Erythroblast (primary cell): ENCODE measurements at regions not wholly inside any gene's neighbourhood (a gene's known extent, or its start where the extent isn't known, plus 50 kb on each side); places are given as distances from the start of the nearest gene placed in this dataset.

Experiments used
- GATA1 ChIP-seq: IDR thresholded peaks from 2 replicates; pipeline ENCODE4 v1.6.1; 2011; ENCODE audit warnings: low read depth, mild to moderate bottlenecking, control low read depth, low read length, moderate library complexity
- POLR2A ChIP-seq: IDR thresholded peaks from 2 replicates; pipeline ENCODE4 v1.6.1; 2011; ENCODE audit warnings: mild to moderate bottlenecking, low read length

- TF ChIP-seq POLR2A (no peak), GATA1 (no peak)
Observed at GRCh38 chr13:80245162-80245733, 95.7 kb downstream of the SPRY2 start.
